ENCODE measurements at regions not wholly inside any gene's neighbourhood (a gene's known extent, or its start where the extent isn't known, plus 50 kb on each side); places are given as distances from the start of the nearest gene placed in this dataset.

DNA sequence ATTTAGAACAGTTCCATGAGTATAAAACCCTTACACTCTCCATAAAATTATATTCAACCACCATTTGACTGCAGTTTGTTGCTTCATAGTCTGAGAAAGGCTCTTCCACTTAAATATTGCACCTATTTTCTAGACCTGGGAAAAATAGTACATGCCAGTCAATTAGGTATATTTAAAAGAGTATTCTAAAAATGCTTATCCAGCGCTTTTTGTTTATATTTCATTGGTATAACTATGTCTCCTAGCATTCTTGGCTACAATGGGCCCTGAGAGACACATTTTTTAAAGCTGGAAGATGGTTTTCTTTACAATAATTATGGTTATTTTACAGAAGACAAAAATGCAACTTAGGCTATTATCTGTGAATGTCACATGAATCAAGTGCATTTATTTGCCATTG lies 439.4 kb downstream of the KCNJ18 start:
- in situ Hi-C loops (cut with MboI; ENCODE audit: low sequenced_read_pairs, unreplicated experiment) = no loop called here
- TF ChIP-seq, protein P1, sequence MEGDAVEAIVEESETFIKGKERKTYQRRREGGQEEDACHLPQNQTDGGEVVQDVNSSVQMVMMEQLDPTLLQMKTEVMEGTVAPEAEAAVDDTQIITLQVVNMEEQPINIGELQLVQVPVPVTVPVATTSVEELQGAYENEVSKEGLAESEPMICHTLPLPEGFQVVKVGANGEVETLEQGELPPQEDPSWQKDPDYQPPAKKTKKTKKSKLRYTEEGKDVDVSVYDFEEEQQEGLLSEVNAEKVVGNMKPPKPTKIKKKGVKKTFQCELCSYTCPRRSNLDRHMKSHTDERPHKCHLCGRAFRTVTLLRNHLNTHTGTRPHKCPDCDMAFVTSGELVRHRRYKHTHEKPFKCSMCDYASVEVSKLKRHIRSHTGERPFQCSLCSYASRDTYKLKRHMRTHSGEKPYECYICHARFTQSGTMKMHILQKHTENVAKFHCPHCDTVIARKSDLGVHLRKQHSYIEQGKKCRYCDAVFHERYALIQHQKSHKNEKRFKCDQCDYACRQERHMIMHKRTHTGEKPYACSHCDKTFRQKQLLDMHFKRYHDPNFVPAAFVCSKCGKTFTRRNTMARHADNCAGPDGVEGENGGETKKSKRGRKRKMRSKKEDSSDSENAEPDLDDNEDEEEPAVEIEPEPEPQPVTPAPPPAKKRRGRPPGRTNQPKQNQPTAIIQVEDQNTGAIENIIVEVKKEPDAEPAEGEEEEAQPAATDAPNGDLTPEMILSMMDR (IDR thresholded peaks at IDR 0.05; ENCODE audit: borderline replicate concordance, control extremely low read depth, extremely low read depth, insufficient read depth, missing control alignments) = no peak

GRCh38 chr17:22138861-22139469 lies 446.6 kb downstream of the KCNJ18 start:
- TF ChIP-seq, protein P1 (IDR thresholded peaks at IDR 0.05; ENCODE audit: borderline replicate concordance, control extremely low read depth, extremely low read depth, insufficient read depth, missing control alignments) = no peak
- in situ Hi-C loops (cut with MboI; ENCODE audit: low sequenced_read_pairs, unreplicated experiment) = no loop called here
- DNase-seq (ENCODE audit: low spot score) = no peak

More for the DNA sequence above, 439.4 kb downstream of the KCNJ18 start:
- no peak for DNase-seq (ENCODE audit: low spot score)

DNA sequence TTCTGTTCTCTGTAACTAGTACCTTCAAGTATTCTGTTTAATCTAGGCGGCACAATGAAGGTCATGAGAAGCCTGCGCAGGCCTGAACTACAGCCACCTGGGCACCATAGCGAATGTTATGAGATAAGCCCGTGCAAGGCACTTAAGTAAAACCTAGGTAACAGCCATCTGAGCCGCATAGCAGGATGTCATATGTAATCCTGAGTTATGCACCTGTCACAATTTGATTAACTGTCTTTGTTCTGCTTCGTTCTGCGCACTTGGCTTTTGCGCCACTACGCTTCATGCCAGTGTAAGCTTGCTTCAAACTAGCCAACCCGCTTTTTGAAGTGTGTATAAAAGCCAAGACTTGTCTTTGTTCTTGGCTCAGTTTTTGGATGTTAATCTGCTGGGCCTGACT lies 449.8 kb downstream of the KCNJ18 start:
- no peak for DNase-seq (ENCODE audit: low spot score)
- in situ Hi-C loops (cut with MboI; ENCODE audit: low sequenced_read_pairs, unreplicated experiment) = no loop called here
- TF ChIP-seq, protein P1 (IDR thresholded peaks at IDR 0.05; ENCODE audit: borderline replicate concordance, control extremely low read depth, extremely low read depth, insufficient read depth, missing control alignments) = no peak

- TF ChIP-seq, protein P1 (IDR thresholded peaks at IDR 0.05; ENCODE audit: borderline replicate concordance, control extremely low read depth, extremely low read depth, insufficient read depth, missing control alignments) = no peak
- DNase-seq (ENCODE audit: low spot score) = no peak
- in situ Hi-C loops (cut with MboI; ENCODE audit: low sequenced_read_pairs, unreplicated experiment) = no loop called here
Observed at GRCh38 chr17:22145605-22146178, 453.4 kb downstream of the KCNJ18 start.

DNA sequence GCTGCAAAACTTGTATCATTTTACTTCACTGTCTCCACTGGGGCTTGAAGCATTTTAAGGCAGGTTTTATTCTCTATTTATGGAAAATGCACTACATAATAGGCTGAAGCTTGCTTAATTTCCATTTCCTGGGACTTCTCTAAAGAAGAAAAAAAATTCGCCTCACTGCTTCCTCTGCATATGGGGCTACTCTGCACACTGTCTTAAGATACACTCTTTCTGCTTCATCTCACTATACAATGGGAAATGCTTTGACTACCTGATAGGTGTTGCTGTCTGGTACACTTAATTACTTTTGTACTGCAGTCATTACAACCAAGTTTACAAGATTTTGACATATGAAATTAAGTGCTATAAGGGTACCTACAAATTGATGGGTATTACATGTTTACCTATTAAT lies 466.0 kb downstream of the KCNJ18 start:
- in situ Hi-C loops (cut with MboI; ENCODE audit: low sequenced_read_pairs, unreplicated experiment) = no loop called here

DNA sequence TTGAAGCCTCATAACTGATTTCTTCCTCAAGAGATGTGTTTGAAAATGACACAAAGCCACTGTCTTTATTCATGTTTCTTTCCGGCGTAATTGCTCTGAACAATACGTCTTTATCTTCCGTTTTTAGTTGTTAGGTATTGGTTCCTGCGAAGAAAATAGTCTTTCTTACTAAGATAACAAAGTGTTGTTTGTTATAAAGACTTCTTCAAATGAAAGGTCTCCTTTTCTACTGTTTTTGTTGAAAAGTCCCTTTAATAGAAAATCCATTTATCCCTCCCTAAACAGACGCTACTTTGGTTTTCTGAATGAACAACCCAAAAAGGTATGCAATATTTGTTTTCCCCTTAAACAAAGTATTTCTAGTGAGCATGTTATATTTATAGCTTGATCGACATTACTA lies 469.1 kb downstream of the KCNJ18 start:
- TF ChIP-seq, protein P1 (IDR thresholded peaks at IDR 0.05; ENCODE audit: borderline replicate concordance, control extremely low read depth, extremely low read depth, insufficient read depth, missing control alignments) = no peak
- no peak for DNase-seq (ENCODE audit: low spot score)
- in situ Hi-C loops (cut with MboI; ENCODE audit: low sequenced_read_pairs, unreplicated experiment) = no loop called here

More for the DNA sequence above, 466.0 kb downstream of the KCNJ18 start:
- TF ChIP-seq, protein P1 (IDR thresholded peaks at IDR 0.05; ENCODE audit: borderline replicate concordance, control extremely low read depth, extremely low read depth, insufficient read depth, missing control alignments) = no peak
- no peak for DNase-seq (ENCODE audit: low spot score)
